ENCODE measurements at regions not wholly inside any gene's neighbourhood (a gene's known extent, or its start where the extent isn't known, plus 50 kb on each side); places are given as distances from the start of the nearest gene placed in this dataset.

GRCh38 chr10:3968727-3969126, 183.7 kb upstream of the KLF6 start:
- Histone ChIP-seq H3K4me3 (ENCODE audit: low read depth in 1 of 3, low read length in 3 of 3) (no peak overlapping the region), H3K4me1 (ENCODE audit: control insufficient read depth in 4 of 4, insufficient read depth in 4 of 4, low read length in 3 of 4) (peaks cover 0 to 2% (median 0%) of the 10 kb centered on the region in 4 donors), H3K36me3 (ENCODE audit: control insufficient read depth in 4 of 4, insufficient read depth in 3 of 4, low read depth in 1 of 4, low read length in 3 of 4) (no peaks in the 10 kb centered on the region), H3K9me3 (ENCODE audit: control insufficient read depth in 4 of 4, low read length in 3 of 4) (no peaks in the 10 kb centered on the region), H3K9ac (ENCODE audit: low read depth in 1 of 2, low read length in 2 of 2) (no peak overlapping the region), H3K27me3 (ENCODE audit: control insufficient read depth in 4 of 4, insufficient read depth in 4 of 4, low read length in 3 of 4) (no peaks in the 10 kb centered on the region), H3K27ac (ENCODE audit: low read depth in 1 of 2, low read length in 2 of 2) (no peak overlapping the region)
- 79% methylated on average over 6 of the region's 6 CpGs for whole genome bisulfite sequencing
- no peak for DNase-seq (ENCODE audit: low spot score)
- TF ChIP-seq SP1 (IDR thresholded peaks at IDR 0.05) (no peak), FOXA2 (IDR thresholded peaks at IDR 0.05) (no peak), GABPA (IDR thresholded peaks at IDR 0.05 in 1 of 2, conservative IDR thresholded peaks at IDR 0.05 in 1 of 2) (no peak), RXRA (IDR thresholded peaks at IDR 0.05) (no peak)

GRCh38 chr10:3964516-3964915, 179.5 kb upstream of the KLF6 start:
- DNase-seq (ENCODE audit: low spot score), result no peak
- Histone ChIP-seq H3K4me1 (ENCODE audit: control insufficient read depth in 4 of 4, insufficient read depth in 4 of 4, low read length in 3 of 4) (peaks cover 0 to 2% (median 0%) of the 10 kb centered on the region in 4 donors), H3K27ac (ENCODE audit: low read depth in 1 of 2, low read length in 2 of 2) (no peak overlapping the region), H3K36me3 (ENCODE audit: control insufficient read depth in 4 of 4, insufficient read depth in 3 of 4, low read depth in 1 of 4, low read length in 3 of 4) (no peaks in the 10 kb centered on the region), H3K4me3 (ENCODE audit: low read depth in 1 of 3, low read length in 3 of 3) (no peak overlapping the region), H3K9ac (ENCODE audit: low read depth in 1 of 2, low read length in 2 of 2) (no peak overlapping the region), H3K9me3 (ENCODE audit: control insufficient read depth in 4 of 4, low read length in 3 of 4) (no peaks in the 10 kb centered on the region), H3K27me3 (ENCODE audit: control insufficient read depth in 4 of 4, insufficient read depth in 4 of 4, low read length in 3 of 4) (no peaks in the 10 kb centered on the region)
- no peak for TF ChIP-seq SP1 (IDR thresholded peaks at IDR 0.05)
- 59% methylated on average over 3 of the region's 3 CpGs for WGBS

GRCh38 chr10:3963191-3963673, 178.2 kb upstream of the KLF6 start:
- no peak for TF ChIP-seq CTCF (IDR thresholded peaks at IDR 0.05; ENCODE audit: low read depth, low read length, missing input control)
- no peak for TF ChIP-seq RXRA (IDR thresholded peaks at IDR 0.05)
- no peak for TF ChIP-seq ZBTB33 (IDR thresholded peaks at IDR 0.05)
- TF ChIP-seq YY1 (IDR thresholded peaks at IDR 0.05), result no peak
- TF ChIP-seq FOXA2 (IDR thresholded peaks at IDR 0.05), result no peak
- no peak for TF ChIP-seq HNF4G (IDR thresholded peaks at IDR 0.05)
- TF ChIP-seq MAX (IDR thresholded peaks at IDR 0.05), result no peak
- no peak for TF ChIP-seq SP1 (IDR thresholded peaks at IDR 0.05)
- TF ChIP-seq NR2F2 (IDR thresholded peaks at IDR 0.05), result no peak
- no peak for TF ChIP-seq ATF3 (IDR thresholded peaks at IDR 0.05)
- TF ChIP-seq FOXA1 (IDR thresholded peaks at IDR 0.05), result no peak
- TF ChIP-seq EGR1 (IDR thresholded peaks at IDR 0.05; ENCODE audit: low read depth in 2 of 2), result no peak
- H3K9ac ChIP-seq (ENCODE audit: low read depth in 1 of 2, low read length in 2 of 2), result no peak overlapping the region
- DNase-seq (ENCODE audit: low spot score), result no peak
- no peak overlapping the region for H3K4me3 ChIP-seq (ENCODE audit: low read depth in 1 of 3, low read length in 3 of 3)
- H3K4me1 ChIP-seq (ENCODE audit: control insufficient read depth in 4 of 4, insufficient read depth in 4 of 4, low read length in 3 of 4), result peaks cover 0 to 2% (median 0%) of the 10 kb centered on the region in 4 donors
- no peak overlapping the region for H3K27ac ChIP-seq (ENCODE audit: low read depth in 1 of 2, low read length in 2 of 2)
- WGBS, result 63% methylated on average over 4 of the region's 4 CpGs
- H3K36me3 ChIP-seq (ENCODE audit: control insufficient read depth in 4 of 4, insufficient read depth in 3 of 4, low read depth in 1 of 4, low read length in 3 of 4), result no peaks in the 10 kb centered on the region
- no peaks in the 10 kb centered on the region for H3K27me3 ChIP-seq (ENCODE audit: control insufficient read depth in 4 of 4, insufficient read depth in 4 of 4, low read length in 3 of 4)
- no peaks in the 10 kb centered on the region for H3K9me3 ChIP-seq (ENCODE audit: control insufficient read depth in 4 of 4, low read length in 3 of 4)

Data from liver (tissue), 8 donors.